ENCODE measurements at regions not wholly inside any gene's neighbourhood (a gene's known extent, or its start where the extent isn't known, plus 50 kb on each side); places are given as distances from the start of the nearest gene placed in this dataset.

GRCh38 chr3:25130724-25131520 is 297.1 kb upstream of the RARB start:
- no peak for DNase-seq (ENCODE audit: low read depth)
- in situ Hi-C loops (cut with HindIII; ENCODE audit: low sequenced_read_pairs): no loop called here
- no peak for TF ChIP-seq CTCF (IDR thresholded peaks at IDR 0.05; ENCODE audit: low read depth, low read length, missing control alignments)
- H3K4me3 ChIP-seq (ENCODE audit: low read depth, low read length): no peak overlapping the region

DNA sequence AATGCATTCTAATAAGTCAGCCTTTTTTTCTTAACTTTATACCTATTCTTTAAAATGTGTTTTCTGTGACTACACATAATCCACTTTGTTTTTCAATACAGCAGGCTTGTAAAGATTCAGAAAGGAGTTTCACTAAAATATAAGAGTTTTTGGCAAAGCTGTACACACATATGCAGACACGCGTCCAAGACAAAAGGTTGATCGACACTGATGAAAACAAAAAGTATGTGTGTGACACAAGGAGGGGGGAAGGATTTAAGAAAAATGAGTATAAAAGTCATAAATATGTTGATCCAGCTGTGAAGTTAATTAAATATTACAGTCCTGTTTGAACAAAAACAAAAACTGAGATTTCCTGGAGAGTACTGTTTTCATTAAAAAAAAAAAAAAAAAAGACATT is 294.5 kb upstream of the RARB start:
- in situ Hi-C loops (cut with HindIII; ENCODE audit: low sequenced_read_pairs): no loop called here
- TF ChIP-seq CTCF (IDR thresholded peaks at IDR 0.05; ENCODE audit: low read depth, low read length, missing control alignments): no peak
- no peak overlapping the region for H3K4me3 ChIP-seq (ENCODE audit: low read depth, low read length)
- no peak for DNase-seq (ENCODE audit: low read depth)

GRCh38 chr3:25137606-25138005 is 290.5 kb upstream of the RARB start:
- in situ Hi-C loops (cut with HindIII; ENCODE audit: low sequenced_read_pairs): no loop called here
- TF ChIP-seq CTCF (IDR thresholded peaks at IDR 0.05; ENCODE audit: low read depth, low read length, missing control alignments): no peak
- no peak overlapping the region for H3K4me3 ChIP-seq (ENCODE audit: low read depth, low read length)
- DNase-seq (ENCODE audit: low read depth): no peak

DNA sequence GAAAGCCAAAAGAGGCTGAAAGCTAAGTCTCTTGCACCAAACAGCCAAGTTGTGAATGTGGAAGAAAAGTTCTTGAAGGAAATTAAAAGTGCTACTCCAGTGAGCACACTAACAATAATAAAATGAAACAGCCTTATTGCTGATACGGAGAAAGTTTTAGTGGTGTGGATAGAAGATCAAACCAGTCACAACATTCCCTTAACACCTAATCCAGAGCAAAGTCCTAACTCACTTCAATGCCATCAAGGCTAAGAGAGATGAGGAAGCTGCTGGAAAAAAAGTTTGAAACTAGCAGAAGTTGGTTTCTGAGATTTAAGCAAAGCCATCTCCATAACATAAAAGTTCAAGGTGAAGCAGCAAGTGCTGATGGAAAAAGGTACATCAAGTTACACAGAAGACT is 288.8 kb upstream of the RARB start:
- no peak for TF ChIP-seq CTCF (IDR thresholded peaks at IDR 0.05; ENCODE audit: low read depth, low read length, missing control alignments)
- H3K4me3 ChIP-seq (ENCODE audit: low read depth, low read length): no peak overlapping the region
- DNase-seq (ENCODE audit: low read depth): no peak
- in situ Hi-C loops (cut with HindIII; ENCODE audit: low sequenced_read_pairs): no loop called here

- in situ Hi-C loops (cut with HindIII; ENCODE audit: low sequenced_read_pairs): no loop called here
- H3K4me3 ChIP-seq (ENCODE audit: low read depth, low read length): no peak overlapping the region
- TF ChIP-seq CTCF (IDR thresholded peaks at IDR 0.05; ENCODE audit: low read depth, low read length, missing control alignments): no peak
- DNase-seq (ENCODE audit: low read depth): no peak
Measured at GRCh38 chr3:25142609-25143355, 285.3 kb upstream of the RARB start.

DNA sequence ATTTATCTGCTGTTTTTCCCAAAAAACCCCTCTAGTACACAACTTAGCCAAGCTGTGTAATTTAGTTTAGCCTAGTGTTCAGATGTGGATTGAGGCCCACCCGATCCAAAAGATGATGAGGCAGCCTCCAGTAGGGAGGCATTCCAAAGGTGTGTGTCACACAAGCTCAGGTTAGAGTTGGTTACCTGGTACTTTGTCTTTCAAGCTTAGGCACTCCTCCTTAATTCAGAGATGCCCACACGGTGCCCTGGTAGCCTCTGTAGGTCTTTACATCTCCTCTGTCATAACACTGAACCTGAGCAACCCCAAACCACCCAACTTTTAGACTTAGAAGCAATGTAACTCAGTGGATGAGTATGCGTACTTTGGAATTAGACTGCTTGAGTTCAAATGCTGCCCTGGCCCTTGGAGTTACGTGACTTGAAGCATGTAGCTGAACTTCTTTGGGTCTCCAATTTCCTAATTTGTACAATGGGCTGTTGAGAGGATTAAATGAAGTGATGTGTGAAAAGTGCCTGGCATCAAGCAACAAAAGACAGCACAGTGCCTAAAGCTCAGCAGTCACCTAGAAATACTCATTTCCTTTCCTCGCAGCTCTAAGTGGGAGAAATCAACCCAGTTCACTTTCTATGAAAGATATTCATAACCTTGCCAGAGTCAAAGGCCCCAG is 284.6 kb upstream of the RARB start:
- no peak for DNase-seq (ENCODE audit: low read depth)
- TF ChIP-seq CTCF (IDR thresholded peaks at IDR 0.05; ENCODE audit: low read depth, low read length, missing control alignments): no peak
- in situ Hi-C loops (cut with HindIII; ENCODE audit: low sequenced_read_pairs): no loop called here
- no peak overlapping the region for H3K4me3 ChIP-seq (ENCODE audit: low read depth, low read length)

All from astrocyte of the cerebellum (primary cell).